ENCODE measurements at regions not wholly inside any gene's neighbourhood (a gene's known extent, or its start where the extent isn't known, plus 50 kb on each side); places are given as distances from the start of the nearest gene placed in this dataset.

- DNase-seq = no peak
These were observed 193.9 kb downstream of the FIGN start for GRCh38 chr2:163541943-163542342.

DNA sequence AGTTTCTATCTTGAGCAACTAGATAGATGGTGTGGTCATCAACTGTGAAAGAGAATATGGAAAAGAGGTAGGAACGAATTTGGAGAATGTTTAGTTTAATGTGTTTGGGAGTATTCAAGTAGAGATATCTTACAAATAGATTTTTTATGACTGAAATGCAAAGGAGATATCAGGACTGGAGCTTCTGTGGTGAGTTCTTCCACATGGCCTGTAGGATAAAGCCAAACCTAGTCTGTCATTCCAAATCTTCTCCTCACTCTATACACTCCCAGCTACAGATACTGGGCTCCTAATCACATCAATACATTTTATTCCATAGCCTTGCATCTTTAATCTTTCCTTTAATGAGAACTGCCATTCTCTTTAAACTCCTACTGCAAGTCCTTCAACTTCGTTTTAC is 194.3 kb downstream of the FIGN start:
- no peak for DNase-seq

- no peak for DNase-seq
These were observed 207.1 kb downstream of the FIGN start for GRCh38 chr2:163528640-163529217.

- DNase-seq = no peak
These were observed 208.4 kb downstream of the FIGN start for GRCh38 chr2:163527381-163527780.

- no peak for DNase-seq
These were observed 217.0 kb downstream of the FIGN start for GRCh38 chr2:163518762-163519161.

GRCh38 chr2:163515836-163516235 is 220.0 kb downstream of the FIGN start:
- no peak for DNase-seq

GRCh38 chr2:163505281-163505680 is 230.5 kb downstream of the FIGN start:
- DNase-seq = no peak

- DNase-seq = no peak
These were observed 242.2 kb downstream of the FIGN start for GRCh38 chr2:163493359-163494298.

DNA sequence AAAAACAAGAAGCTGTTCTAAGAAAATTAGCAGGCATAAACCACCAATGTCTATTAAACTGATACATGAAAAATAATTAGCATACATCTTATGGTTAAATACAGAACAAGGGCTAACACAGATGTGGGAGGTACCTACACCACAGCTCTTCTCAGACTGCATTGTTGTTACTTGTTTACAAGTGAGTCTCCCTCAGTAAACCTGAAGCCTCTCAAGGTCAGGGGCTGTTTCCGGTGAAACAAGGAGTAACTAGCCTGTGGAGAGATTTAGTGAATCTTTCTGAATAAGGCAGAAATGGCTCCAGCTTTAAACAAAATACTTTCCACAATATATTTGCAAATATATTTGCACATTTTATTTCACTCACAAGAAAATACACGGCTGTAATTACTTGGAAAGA is 244.0 kb downstream of the FIGN start:
- no peak for DNase-seq

DNA sequence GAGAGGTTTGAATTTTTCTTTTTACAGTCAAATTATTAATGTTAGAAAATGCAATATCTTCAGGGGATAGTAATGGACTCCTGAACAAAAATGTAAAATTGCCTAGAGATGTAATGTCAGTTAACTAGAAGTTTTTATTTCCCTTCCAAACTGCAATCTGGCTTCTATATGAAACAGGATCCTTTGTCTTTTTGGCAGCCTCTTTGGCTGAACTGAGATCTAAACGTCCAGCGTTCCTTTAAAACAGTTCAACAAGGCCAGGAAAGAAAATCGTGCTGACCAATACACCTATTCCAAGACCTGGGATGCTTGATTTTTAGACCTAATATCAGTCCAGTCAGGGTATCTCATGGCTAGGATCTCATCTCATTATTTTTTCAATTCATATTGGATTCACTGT is 245.5 kb downstream of the FIGN start:
- DNase-seq = no peak

- no peak for DNase-seq
These were observed 254.3 kb downstream of the FIGN start for GRCh38 chr2:163481515-163481914.

DNA sequence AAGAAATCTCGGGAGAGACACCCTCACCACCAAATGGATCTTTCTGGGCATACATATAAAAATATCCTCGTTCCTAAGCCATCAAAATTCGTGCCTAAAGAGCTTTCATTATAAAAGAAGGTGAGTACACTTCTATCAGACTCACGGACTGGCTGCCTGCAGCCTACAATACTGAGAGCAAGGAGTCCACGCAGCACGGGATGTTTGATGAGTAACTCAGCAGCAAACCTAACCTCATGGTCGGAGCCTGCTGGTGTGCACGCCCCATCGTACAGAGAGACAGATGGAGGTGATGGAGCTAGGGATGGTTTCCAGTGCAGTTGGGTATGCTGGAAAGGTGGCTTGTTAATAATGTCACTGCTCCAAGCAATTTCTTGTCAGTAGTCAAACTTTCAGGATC is 256.2 kb downstream of the FIGN start:
- DNase-seq = no peak

DNA sequence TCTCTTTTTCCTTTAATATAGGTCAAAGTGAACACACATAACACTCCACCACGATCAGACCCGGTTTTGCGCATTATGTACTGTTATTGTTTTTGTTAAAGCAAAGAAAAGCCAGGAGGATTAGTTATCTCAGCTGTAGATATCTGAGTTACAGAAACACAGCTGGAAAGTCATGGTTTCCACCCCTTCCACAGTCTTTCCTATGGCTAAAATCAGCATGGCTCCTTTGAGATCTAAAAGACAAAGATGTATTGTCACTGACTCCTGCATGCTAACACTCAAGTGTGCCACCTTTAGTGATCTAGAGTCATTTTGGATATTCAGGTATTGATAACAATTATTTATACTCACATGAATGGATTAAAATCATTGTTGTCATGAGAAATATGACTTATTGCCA is 260.0 kb downstream of the FIGN start:
- DNase-seq = no peak

DNA sequence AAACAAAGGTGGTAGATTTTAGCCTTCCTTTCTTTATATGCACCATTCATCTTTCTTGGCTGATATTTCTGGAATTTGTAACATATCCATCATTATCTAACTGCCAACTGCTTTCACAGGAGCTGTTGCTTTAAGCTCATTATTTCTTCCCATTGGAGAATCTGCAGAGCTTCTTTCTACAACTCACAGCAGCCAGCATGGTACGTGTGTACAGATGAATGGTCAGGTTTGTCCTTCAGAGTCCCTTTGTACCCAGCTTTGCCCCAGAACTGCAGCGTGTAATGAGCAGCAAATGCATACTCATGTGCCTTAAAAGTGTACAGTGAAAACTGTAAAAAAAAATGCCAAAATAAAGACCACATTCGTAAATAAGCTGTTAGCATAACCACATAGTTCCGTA is 260.9 kb downstream of the FIGN start:
- no peak for DNase-seq

DNA sequence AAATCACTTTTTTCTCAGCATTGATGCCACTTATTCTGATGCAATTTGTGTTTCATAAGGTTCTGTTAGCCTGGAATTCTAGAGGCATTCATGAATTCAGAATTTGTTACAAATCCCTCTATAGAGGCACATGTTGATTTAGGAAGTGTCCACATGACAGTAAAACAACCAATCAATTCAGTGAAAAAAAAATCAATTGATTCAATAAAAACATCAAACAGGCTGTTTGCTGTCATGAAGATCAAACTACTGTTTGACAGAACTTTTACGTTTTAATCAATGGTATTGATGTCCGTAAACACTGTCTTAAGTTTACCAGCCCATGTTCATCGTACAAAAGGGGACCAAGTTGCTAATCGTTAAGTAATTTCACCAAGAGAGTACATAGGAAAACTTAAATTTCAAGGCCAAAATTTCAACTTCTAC is 261.5 kb downstream of the FIGN start:
- DNase-seq = no peak

DNA sequence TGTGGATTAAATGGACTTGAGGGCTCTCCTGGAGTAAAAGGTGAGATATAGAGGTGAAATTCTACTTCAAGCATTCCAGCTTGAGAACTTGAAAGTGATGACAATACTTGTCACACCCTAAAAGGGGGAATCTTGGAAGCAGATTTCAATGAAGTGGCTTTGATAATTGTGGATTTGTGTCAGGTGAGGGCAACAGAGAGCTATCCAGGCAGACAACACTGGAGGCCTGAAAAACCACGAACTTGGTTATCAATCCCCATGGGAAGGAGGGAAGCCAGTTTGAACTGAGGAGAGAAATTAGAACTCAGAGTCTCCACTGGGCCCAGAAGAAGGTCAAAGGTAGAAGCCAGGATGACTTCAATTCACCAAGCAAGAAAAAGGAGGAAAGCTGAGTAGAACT is 263.9 kb downstream of the FIGN start:
- DNase-seq = no peak

GRCh38 chr2:163469561-163469962 is 266.2 kb downstream of the FIGN start:
- DNase-seq = no peak

DNA sequence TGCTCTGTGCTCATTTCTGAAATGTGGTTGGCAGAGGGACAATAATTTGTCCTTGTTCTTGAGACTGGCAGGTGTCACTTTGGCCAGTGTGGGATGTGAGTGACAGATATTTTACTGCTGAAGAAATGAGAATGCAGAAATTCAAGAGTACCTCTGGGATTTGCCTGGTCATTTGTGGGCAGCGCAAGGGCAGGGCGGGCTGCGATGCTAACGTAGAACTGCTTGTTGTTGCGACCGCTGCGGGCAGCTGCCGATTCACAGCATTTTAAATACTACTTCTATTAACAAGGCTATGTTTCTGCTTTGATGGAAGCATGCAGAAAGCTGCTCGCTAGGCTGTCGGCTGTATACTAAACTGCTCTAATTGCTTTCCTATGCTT is 268.6 kb downstream of the FIGN start:
- no peak for DNase-seq

GRCh38 chr2:163466331-163467250 is 269.2 kb downstream of the FIGN start:
- no peak for DNase-seq

DNA sequence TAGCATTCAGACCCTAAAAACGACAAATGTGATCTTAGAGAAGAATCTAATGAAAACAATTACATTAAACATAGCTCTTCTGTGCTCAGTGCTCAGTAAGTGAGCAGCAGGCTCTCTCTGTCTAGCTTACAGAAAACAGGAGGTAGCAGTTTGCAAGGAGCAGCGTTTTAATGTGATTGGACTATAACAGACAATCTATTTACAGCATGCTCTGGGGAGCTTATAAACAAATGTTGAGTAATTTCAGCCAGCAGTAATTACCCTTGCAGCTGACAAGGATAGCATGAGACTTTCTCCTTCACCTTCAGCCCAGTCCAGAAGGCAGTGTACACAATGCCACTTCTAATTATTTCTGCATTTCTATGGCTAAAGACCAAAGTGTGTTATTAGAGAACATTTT is 270.4 kb downstream of the FIGN start:
- DNase-seq = no peak

DNA sequence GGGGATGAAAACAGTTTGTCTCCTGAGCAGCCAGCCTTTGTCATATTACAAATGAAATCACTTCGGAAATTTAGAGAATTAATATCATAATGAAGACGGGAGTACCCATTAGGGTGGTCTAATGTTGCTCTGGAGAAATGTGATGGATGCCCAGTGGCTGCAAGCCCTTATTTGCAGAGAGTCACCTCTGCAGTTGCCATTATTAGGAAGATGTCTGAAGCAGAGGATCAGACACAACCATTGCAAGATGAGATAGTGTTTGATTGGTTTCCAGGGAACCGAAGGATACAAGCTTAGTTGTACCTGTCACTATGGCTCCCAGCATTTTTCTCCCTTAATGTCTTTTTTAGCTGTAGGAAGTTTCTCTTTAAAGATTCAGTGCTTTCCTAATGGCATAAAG is 272.4 kb downstream of the FIGN start:
- DNase-seq = no peak

DNA sequence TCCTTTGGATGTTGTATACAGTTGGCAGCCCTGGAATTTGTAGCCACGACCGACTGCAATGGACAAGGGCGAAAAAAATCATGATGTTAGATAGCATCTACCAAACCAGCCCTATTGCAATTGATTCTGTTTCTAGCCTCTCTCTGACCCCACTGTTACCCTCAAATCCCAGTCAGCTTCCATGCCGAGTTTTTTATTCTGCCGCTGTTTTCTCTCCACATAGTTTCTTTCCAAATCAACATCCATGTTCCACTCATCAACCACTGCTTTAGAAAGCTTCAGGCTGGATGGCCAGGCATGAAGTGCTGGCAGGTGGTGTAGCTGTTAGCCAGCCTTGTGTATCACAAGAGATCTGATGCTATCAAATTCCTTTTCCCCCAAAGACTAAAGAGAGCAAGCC is 272.8 kb downstream of the FIGN start:
- no peak for DNase-seq

DNA sequence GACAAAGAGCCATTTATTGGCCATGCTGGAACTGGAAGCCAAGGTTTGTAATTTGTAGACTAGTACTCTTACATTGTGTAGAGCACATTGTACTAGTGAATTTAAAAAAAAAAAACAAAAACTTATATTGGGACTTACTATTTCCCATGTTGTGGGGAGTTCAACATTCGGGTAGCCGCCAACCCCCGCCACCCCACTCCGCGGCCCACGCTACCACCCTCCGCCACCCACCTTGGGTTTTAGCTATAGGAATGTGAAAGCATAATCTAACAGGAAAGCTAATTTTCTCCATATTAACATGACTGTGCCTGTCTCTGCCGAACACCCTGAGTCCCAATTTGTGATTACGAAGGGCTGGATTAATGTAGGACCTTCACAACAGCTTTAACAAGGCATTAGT is 275.8 kb downstream of the FIGN start:
- no peak for DNase-seq

Measured in T-helper 2 cell (primary cell).